22Rv1 (cell line): ENCODE measurements at regions not wholly inside any gene's neighbourhood (a gene's known extent, or its start where the extent isn't known, plus 50 kb on each side); places are given as distances from the start of the nearest gene placed in this dataset.

Experiments
- CTCF ChIP-seq: fragments of 450-650 bp; IDR thresholded peaks from 2 replicates; pipeline ENCODE4 v1.5.1; 2017; ENCODE audit warnings: mild to moderate bottlenecking
- ZFX ChIP-seq: fragments of 450-650 bp; IDR thresholded peaks from 2 replicates; pipeline ENCODE4 v1.6.1; 2017; ENCODE audit warnings: antibody characterized with exemption, borderline replicate concordance

DNA sequence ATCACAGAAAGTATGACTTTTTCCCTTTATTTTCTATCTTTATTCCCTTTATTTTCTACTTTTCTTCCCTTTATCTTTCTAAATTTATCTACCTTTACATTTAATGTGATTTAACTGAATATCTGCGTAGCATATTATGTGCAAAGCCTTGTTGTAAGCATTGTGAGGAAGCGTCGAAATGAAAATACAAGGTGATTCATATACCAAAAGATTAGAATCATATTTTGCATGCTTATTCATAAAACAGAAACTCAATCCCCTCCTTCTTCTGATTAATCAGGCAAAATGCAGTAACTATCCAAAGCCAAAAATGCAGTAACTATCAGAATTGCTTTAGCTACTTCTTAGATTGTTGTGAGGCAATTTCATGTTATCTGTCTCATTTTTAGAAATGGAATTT, 393.0 kb downstream of the CDH19 start:
- no peak for TF ChIP-seq CTCF
- no peak for TF ChIP-seq ZFX
